ENCODE measurements at regions not wholly inside any gene's neighbourhood (a gene's known extent, or its start where the extent isn't known, plus 50 kb on each side); places are given as distances from the start of the nearest gene placed in this dataset.

DNA sequence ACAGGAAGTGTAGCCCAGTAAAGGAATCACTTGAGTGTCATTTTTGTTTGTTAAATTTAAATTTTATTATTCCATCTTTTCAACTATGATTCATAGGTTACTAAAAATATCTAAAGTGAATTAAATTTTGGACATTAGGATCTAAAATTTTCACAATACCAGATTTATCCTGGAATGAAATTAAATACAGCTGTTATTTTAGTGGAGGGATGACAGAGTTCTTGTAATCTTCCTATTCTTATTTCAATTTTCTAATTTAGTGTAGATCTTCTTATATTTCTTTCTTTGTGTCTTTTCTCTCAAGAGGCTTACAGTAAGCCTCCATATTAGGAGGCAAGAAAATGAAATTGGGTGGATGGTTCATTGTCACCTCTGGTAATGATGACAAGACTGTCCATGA lies 167.9 kb upstream of the TNC start:
- TF ChIP-seq, protein P1, sequence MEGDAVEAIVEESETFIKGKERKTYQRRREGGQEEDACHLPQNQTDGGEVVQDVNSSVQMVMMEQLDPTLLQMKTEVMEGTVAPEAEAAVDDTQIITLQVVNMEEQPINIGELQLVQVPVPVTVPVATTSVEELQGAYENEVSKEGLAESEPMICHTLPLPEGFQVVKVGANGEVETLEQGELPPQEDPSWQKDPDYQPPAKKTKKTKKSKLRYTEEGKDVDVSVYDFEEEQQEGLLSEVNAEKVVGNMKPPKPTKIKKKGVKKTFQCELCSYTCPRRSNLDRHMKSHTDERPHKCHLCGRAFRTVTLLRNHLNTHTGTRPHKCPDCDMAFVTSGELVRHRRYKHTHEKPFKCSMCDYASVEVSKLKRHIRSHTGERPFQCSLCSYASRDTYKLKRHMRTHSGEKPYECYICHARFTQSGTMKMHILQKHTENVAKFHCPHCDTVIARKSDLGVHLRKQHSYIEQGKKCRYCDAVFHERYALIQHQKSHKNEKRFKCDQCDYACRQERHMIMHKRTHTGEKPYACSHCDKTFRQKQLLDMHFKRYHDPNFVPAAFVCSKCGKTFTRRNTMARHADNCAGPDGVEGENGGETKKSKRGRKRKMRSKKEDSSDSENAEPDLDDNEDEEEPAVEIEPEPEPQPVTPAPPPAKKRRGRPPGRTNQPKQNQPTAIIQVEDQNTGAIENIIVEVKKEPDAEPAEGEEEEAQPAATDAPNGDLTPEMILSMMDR (IDR thresholded peaks at IDR 0.05), result no peak
- TF ChIP-seq TCF7L2 (IDR thresholded peaks at IDR 0.05; ENCODE audit: low read depth, low read length), result no peak
- TF ChIP-seq, protein P2, sequence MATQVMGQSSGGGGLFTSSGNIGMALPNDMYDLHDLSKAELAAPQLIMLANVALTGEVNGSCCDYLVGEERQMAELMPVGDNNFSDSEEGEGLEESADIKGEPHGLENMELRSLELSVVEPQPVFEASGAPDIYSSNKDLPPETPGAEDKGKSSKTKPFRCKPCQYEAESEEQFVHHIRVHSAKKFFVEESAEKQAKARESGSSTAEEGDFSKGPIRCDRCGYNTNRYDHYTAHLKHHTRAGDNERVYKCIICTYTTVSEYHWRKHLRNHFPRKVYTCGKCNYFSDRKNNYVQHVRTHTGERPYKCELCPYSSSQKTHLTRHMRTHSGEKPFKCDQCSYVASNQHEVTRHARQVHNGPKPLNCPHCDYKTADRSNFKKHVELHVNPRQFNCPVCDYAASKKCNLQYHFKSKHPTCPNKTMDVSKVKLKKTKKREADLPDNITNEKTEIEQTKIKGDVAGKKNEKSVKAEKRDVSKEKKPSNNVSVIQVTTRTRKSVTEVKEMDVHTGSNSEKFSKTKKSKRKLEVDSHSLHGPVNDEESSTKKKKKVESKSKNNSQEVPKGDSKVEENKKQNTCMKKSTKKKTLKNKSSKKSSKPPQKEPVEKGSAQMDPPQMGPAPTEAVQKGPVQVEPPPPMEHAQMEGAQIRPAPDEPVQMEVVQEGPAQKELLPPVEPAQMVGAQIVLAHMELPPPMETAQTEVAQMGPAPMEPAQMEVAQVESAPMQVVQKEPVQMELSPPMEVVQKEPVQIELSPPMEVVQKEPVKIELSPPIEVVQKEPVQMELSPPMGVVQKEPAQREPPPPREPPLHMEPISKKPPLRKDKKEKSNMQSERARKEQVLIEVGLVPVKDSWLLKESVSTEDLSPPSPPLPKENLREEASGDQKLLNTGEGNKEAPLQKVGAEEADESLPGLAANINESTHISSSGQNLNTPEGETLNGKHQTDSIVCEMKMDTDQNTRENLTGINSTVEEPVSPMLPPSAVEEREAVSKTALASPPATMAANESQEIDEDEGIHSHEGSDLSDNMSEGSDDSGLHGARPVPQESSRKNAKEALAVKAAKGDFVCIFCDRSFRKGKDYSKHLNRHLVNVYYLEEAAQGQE (IDR thresholded peaks at IDR 0.05; ENCODE audit: insufficient read depth in 1 of 2, low read depth in 2 of 2, low read length in 1 of 2), result no peak
- no peak for TF ChIP-seq POLR2AphosphoS5 (IDR thresholded peaks at IDR 0.05; ENCODE audit: low read depth, low read length)
- TF ChIP-seq SIN3A (IDR thresholded peaks at IDR 0.05; ENCODE audit: borderline replicate concordance, insufficient read depth, low read depth, low read length), result no peak
- CTCF ChIA-PET, result no interaction called here
- DNase-seq (ENCODE audit: low read depth, low spot score) (no peak), ATAC-seq (no peak)
- no peaks in the 10 kb centered on the region for H3K4me1 ChIP-seq (ENCODE audit: control insufficient read depth, insufficient read depth, low read length)
- in situ Hi-C loops (cut with HindIII; ENCODE audit: low pct_unique_long_range_greater_than_20kb, low sequenced_read_pairs) (no loop called here), intact Hi-C loops (cut with micrococcal nuclease; ENCODE audit: unreplicated experiment) (no loop called here)
- H3K27ac ChIP-seq (ENCODE audit: low read length), result no peak overlapping the region
- no peaks in the 10 kb centered on the region for H3K36me3 ChIP-seq (ENCODE audit: control insufficient read depth, insufficient read depth, low read length)
- H3K4me3 ChIP-seq (ENCODE audit: low read depth in 2 of 2, low read length in 2 of 2), result no peak overlapping the region
- no TSS peak for BruUV-seq (replicated peaks)
- no peaks in the 10 kb centered on the region for H3K9me3 ChIP-seq (ENCODE audit: control insufficient read depth, insufficient read depth, low read depth, low read length)
- H3K27me3 ChIP-seq (ENCODE audit: control insufficient read depth, insufficient read depth, low read length), result no peaks in the 10 kb centered on the region
- POLR2A ChIA-PET, result no interaction called here

DNA sequence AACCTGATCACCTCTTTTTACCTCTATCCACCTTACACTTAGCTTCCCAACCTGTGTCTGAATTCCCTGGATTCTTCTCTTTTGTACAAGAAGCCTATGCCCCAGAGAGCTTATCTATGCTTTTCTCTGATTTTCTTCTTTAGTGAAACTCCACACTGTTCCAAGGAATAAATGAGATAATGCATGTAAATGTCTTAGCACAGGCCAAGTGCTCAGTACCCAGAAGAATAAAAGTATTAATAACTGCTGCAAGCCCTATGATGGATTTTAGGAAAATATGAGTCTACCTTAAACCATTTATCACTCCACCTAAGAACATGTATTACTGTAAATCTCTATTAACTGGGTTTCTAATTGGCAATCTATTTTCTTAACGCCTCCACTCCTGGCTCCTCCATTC lies 168.5 kb upstream of the TNC start:
- H3K27ac ChIP-seq (ENCODE audit: low read length), result no peak overlapping the region
- ChIA-PET POLR2A (no interaction called here), CTCF (no interaction called here)
- no peaks in the 10 kb centered on the region for H3K4me1 ChIP-seq (ENCODE audit: control insufficient read depth, insufficient read depth, low read length)
- H3K36me3 ChIP-seq (ENCODE audit: control insufficient read depth, insufficient read depth, low read length), result no peaks in the 10 kb centered on the region
- TF ChIP-seq SIN3A (IDR thresholded peaks at IDR 0.05; ENCODE audit: borderline replicate concordance, insufficient read depth, low read depth, low read length) (no peak), POLR2AphosphoS5 (IDR thresholded peaks at IDR 0.05; ENCODE audit: low read depth, low read length) (no peak), TCF7L2 (IDR thresholded peaks at IDR 0.05; ENCODE audit: low read depth, low read length) (no peak)
- TF ChIP-seq, protein P2 (IDR thresholded peaks at IDR 0.05; ENCODE audit: insufficient read depth in 1 of 2, low read depth in 2 of 2, low read length in 1 of 2), result no peak
- TF ChIP-seq, protein P1 (IDR thresholded peaks at IDR 0.05), result no peak
- ATAC-seq (no peak), DNase-seq (ENCODE audit: low read depth, low spot score) (no peak)
- no TSS peak for BruUV-seq (replicated peaks)
- H3K27me3 ChIP-seq (ENCODE audit: control insufficient read depth, insufficient read depth, low read length), result no peaks in the 10 kb centered on the region
- in situ Hi-C loops (cut with HindIII; ENCODE audit: low pct_unique_long_range_greater_than_20kb, low sequenced_read_pairs) (no loop called here), intact Hi-C loops (cut with micrococcal nuclease; ENCODE audit: unreplicated experiment) (no loop called here)
- no peak overlapping the region for H3K4me3 ChIP-seq (ENCODE audit: low read depth in 2 of 2, low read length in 2 of 2)
- no peaks in the 10 kb centered on the region for H3K9me3 ChIP-seq (ENCODE audit: control insufficient read depth, insufficient read depth, low read depth, low read length)
